GM23248 (cell line): ENCODE measurements at regions not wholly inside any gene's neighbourhood (a gene's known extent, or its start where the extent isn't known, plus 50 kb on each side); places are given as distances from the start of the nearest gene placed in this dataset.
"Not testable (repeated sequence)": the region's sequence is repeated elsewhere in the genome, so short reads cannot be mapped to it uniquely, and the experiment has no call there.

Source experiments
- DNase-seq: peaks from one replicate; pipeline ENCODE4 v3.0.0-alpha.2; 2015
- H2AFZ ChIP-seq: fragments of 200-600 bp; sonication (generic); 2 replicates; pipeline ENCODE4 v1.6.1; 2016; ENCODE audit warnings: antibody characterized with exemption
- H3F3A ChIP-seq: fragments of 200-600 bp; sonication (generic); 2 replicates; pipeline ENCODE4 v1.6.1; 2016; ENCODE audit warnings: mild to moderate bottlenecking, antibody characterized with exemption, mixed run types; ENCODE audit not compliant: insufficient read depth
- H3K27ac ChIP-seq: fragments of 200-600 bp; sonication (generic); 2 replicates; pipeline ENCODE4 v1.5.1; 2016; ENCODE audit warnings: mild to moderate bottlenecking
- H3K27me3 ChIP-seq: fragments of 200-600 bp; sonication (generic); replicated peaks from 2 replicates; pipeline ENCODE4 v1.6.1; 2016; ENCODE audit warnings: mild to moderate bottlenecking; ENCODE audit not compliant: insufficient read depth
- H3K36me3 ChIP-seq: fragments of 200-600 bp; sonication (generic); 2 replicates; pipeline ENCODE4 v1.6.1; 2016; ENCODE audit warnings: low read depth, mild to moderate bottlenecking
- H3K4me1 ChIP-seq: fragments of 200-600 bp; sonication (generic); 2 replicates; pipeline ENCODE4 v1.6.1; 2016; ENCODE audit warnings: mild to moderate bottlenecking; ENCODE audit not compliant: insufficient read depth
- H3K4me2 ChIP-seq: fragments of 200-600 bp; sonication (generic); one replicate; pipeline ENCODE4 v1.6.1; 2016; ENCODE audit warnings: mild to moderate bottlenecking; ENCODE audit not compliant: unreplicated experiment
- H3K4me3 ChIP-seq: fragments of 200-600 bp; sonication (generic); 2 replicates; pipeline ENCODE4 v1.5.1; 2016; ENCODE audit warnings: mild to moderate bottlenecking
- H3K79me2 ChIP-seq: fragments of 200-600 bp; sonication (generic); 2 replicates; pipeline ENCODE4 v1.6.1; 2016; ENCODE audit warnings: mild to moderate bottlenecking; ENCODE audit not compliant: insufficient read depth
- H3K9ac ChIP-seq: fragments of 200-600 bp; sonication (generic); 2 replicates; pipeline ENCODE4 v1.6.1; 2016; ENCODE audit warnings: mild to moderate bottlenecking
- H3K9me2 ChIP-seq: fragments of 200-600 bp; sonication (generic); 2 replicates; pipeline ENCODE4 v1.6.1; 2016; ENCODE audit warnings: mixed run types, mild to moderate bottlenecking, moderate library complexity; ENCODE audit not compliant: insufficient read depth
- H3K9me3 ChIP-seq: fragments of 200-600 bp; sonication (generic); one replicate; pipeline ENCODE4 v1.6.1; 2017; ENCODE audit warnings: low read depth
- H4K20me1 ChIP-seq: fragments of 200-600 bp; sonication (generic); 2 replicates; pipeline ENCODE4 v1.6.0; 2016; ENCODE audit not compliant: insufficient read depth
- EZH2 ChIP-seq: fragments of 200-600 bp; sonication (generic); IDR thresholded peaks from 2 replicates; pipeline ENCODE4 v1.6.1; 2018; ENCODE audit warnings: antibody characterized with exemption, mild to moderate bottlenecking; ENCODE audit not compliant: insufficient read depth, poor library complexity, severe bottlenecking
- EZH2phosphoT487 ChIP-seq: fragments of 200-600 bp; sonication (generic); IDR thresholded peaks from 2 replicates; pipeline ENCODE4 v1.6.1; 2018; ENCODE audit warnings: antibody characterized with exemption, moderate library complexity, mild to moderate bottlenecking, low read depth; ENCODE audit not compliant: insufficient read depth
- WGBS, 2 experiments: methylation state at CpG; one replicate each; pipeline ENCODE4 v1.1.6; 2015 to 2017; ENCODE audit warnings: low lambda C conversion rate in 2 of 2, low coverage in 1 of 2; ENCODE audit errors: missing lambda C conversion rate in 2 of 2; 5-methylcytosine and 5-hydroxymethylcytosine counted together
- in situ Hi-C: fragments of 300-500 bp; cut with MboI; formaldehyde crosslinking; loops from 2 replicates; pipeline ENCODE4 v1.15.0; 2020

- Histone ChIP-seq H3K4me2 (no peak overlapping the region), H4K20me1 (no peaks in the 10 kb centered on the region), H3K9me2 (no peaks in the 10 kb centered on the region), H3K27me3 (no peaks in the 10 kb centered on the region), H3K79me2 (no peaks in the 10 kb centered on the region), H3F3A (no peaks in the 10 kb centered on the region), H3K9ac (no peak overlapping the region), H3K36me3 (no peaks in the 10 kb centered on the region), H2AFZ (no peak overlapping the region), H3K27ac (no peak overlapping the region), H3K4me3 (no peak overlapping the region), H3K4me1 (no peaks in the 10 kb centered on the region), H3K9me3 (no peaks in the 10 kb centered on the region)
- TF ChIP-seq EZH2phosphoT487, result no peak
- no peak for TF ChIP-seq EZH2
- 64 to 70% methylated on average over 5 of the region's 5 CpGs for whole genome bisulfite sequencing, 2 experiments
- DNase-seq, result no peak
- in situ Hi-C loops, result no loop called here
Observed at GRCh38 chr2:62631160-62632085, 74.1 kb upstream of the EHBP1 start.

GRCh38 chr2:62630206-62630605 lies 75.3 kb upstream of the EHBP1 start:
- H3K9me3 ChIP-seq, H4K20me1 ChIP-seq, H3K36me3 ChIP-seq, H3K9ac ChIP-seq, DNase-seq, H3K4me3 ChIP-seq, H3K27me3 ChIP-seq, H3K27ac ChIP-seq, H3K4me1 ChIP-seq, H3K79me2 ChIP-seq, H2AFZ ChIP-seq, in situ Hi-C loops, H3K4me2 ChIP-seq, H3K9me2 ChIP-seq, H3F3A ChIP-seq: not testable (repeated sequence)
- WGBS, 2 experiments, result 83 to 89% methylated on average over 1 to 26 of the region's 28 CpGs

GRCh38 chr2:62629310-62629709 lies 76.2 kb upstream of the EHBP1 start:
- H3K79me2 ChIP-seq, H4K20me1 ChIP-seq, H3K4me3 ChIP-seq, H3K9me3 ChIP-seq, H3F3A ChIP-seq, H3K9ac ChIP-seq, H3K36me3 ChIP-seq, H3K27me3 ChIP-seq, H3K27ac ChIP-seq, H3K4me2 ChIP-seq, H3K4me1 ChIP-seq, DNase-seq, H3K9me2 ChIP-seq, H2AFZ ChIP-seq, in situ Hi-C loops: not testable (repeated sequence)
- 68% methylated on average over 5 of the region's 5 CpGs; no CpG with 5 or more reads in 1 of the 2 experiments for WGBS, 2 experiments

- Histone ChIP-seq H4K20me1 (no peaks in the 10 kb centered on the region), H3K79me2 (no peaks in the 10 kb centered on the region), H3F3A (no peaks in the 10 kb centered on the region), H3K27me3 (no peaks in the 10 kb centered on the region), H3K4me3 (no peak overlapping the region), H3K9ac (no peak overlapping the region), H3K9me2 (no peaks in the 10 kb centered on the region), H3K9me3 (no peaks in the 10 kb centered on the region), H3K27ac (no peak overlapping the region), H3K4me1 (no peaks in the 10 kb centered on the region), H3K4me2 (no peak overlapping the region), H2AFZ (no peak overlapping the region), H3K36me3 (no peaks in the 10 kb centered on the region)
- in situ Hi-C loops, result no loop called here
- DNase-seq, result no peak
- TF ChIP-seq EZH2phosphoT487, result no peak
- TF ChIP-seq EZH2, result no peak
- WGBS, 2 experiments, result 72 to 78% methylated on average over 5 of the region's 5 CpGs
Observed at GRCh38 chr2:62627667-62628066, 77.8 kb upstream of the EHBP1 start.

- Histone ChIP-seq H3K9me2 (no peaks in the 10 kb centered on the region), H3K4me1 (no peaks in the 10 kb centered on the region), H3K79me2 (no peaks in the 10 kb centered on the region), H3K27me3 (no peaks in the 10 kb centered on the region), H3K9me3 (no peaks in the 10 kb centered on the region), H3K9ac (no peak overlapping the region), H3K36me3 (no peaks in the 10 kb centered on the region), H2AFZ (no peak overlapping the region), H3K4me2 (no peak overlapping the region), H3K4me3 (no peak overlapping the region), H3F3A (no peaks in the 10 kb centered on the region), H4K20me1 (no peaks in the 10 kb centered on the region), H3K27ac (no peak overlapping the region)
- WGBS, 2 experiments, result 77 to 79% methylated on average over 3 of the region's 3 CpGs
- no peak for DNase-seq
- TF ChIP-seq EZH2, result no peak
- TF ChIP-seq EZH2phosphoT487, result no peak
- in situ Hi-C loops, result no loop called here
Observed at GRCh38 chr2:62624855-62625254, 80.7 kb upstream of the EHBP1 start.

GRCh38 chr2:62616486-62616885 lies 89.0 kb upstream of the EHBP1 start:
- H3K27me3 ChIP-seq, DNase-seq, H4K20me1 ChIP-seq, H3K36me3 ChIP-seq, H3K4me3 ChIP-seq, H3K79me2 ChIP-seq, H3K27ac ChIP-seq, H3K4me2 ChIP-seq, H3K9ac ChIP-seq, H2AFZ ChIP-seq, H3K9me3 ChIP-seq, in situ Hi-C loops, H3K4me1 ChIP-seq, H3K9me2 ChIP-seq, H3F3A ChIP-seq: not testable (repeated sequence)
- WGBS, 2 experiments, result 97 to 100% methylated on average over 2 of the region's 2 CpGs
